ENCODE measurements at regions not wholly inside any gene's neighbourhood (a gene's known extent, or its start where the extent isn't known, plus 50 kb on each side); places are given as distances from the start of the nearest gene placed in this dataset.

DNA sequence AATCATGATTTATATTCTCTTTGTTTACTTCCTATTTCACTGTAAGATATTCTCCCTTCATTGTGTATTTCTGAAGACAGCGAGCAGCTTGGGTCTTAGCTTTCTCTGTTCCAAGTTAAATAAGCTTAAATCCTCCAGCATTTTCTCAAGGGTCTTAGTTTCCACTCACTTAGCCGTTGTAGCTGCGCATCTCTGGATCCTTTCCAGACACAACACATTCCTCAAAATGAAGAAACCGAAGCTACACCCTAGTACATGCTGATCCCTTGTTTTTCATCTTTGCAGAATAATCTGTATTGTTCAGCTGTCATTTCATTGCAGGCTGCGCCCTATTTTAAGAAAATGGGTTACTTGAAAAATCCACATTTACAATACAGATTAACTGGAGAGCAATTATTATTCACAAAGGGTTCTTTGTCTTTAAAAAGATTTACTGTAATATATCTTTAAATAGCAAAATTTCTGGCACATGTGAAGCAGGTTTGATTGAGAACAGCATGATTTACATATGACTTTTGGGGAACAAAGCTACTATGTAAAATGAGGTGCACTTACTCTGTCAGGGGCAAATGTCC, 375.8 kb downstream of the QKI start:
- no peak for TF ChIP-seq POLR2A (IDR thresholded peaks at IDR 0.05; ENCODE audit: low read depth, low read length)
- no peak for TF ChIP-seq SMC3 (IDR thresholded peaks at IDR 0.05; ENCODE audit: low read depth, low read length)

Measured in IMR-90 (cell line).